ENCODE measurements at regions not wholly inside any gene's neighbourhood (a gene's known extent, or its start where the extent isn't known, plus 50 kb on each side); places are given as distances from the start of the nearest gene placed in this dataset.

DNA sequence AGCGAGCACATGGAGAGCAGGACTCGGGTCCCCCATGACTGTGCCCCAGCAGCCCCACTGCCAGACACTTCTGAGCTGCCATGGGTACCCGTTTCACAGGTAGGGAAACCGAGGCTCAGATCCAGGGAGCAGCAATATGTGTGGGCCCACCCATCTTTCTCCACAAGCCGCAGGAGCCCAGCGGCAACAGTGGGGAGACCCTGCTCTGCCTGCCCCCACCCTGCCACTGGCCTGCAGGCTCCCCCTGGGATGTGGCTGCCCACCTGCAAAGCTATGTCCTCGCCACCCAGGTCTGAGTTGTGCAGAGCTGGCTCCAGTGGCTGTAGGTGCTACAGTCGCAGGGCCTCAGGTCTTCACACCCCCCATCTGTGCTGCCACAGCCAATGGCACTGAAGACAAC, 50.6 kb upstream of the C1QTNF9B start:
- POLR2A ChIA-PET = no interaction called here
- no peak overlapping the region for H3K4me3 Mint-ChIP-seq
- ATAC-seq = no peak
- no peak overlapping the region for H3K27ac Mint-ChIP-seq
- DNase-seq = no peak
- H3K4me1 Mint-ChIP-seq = peaks cover 0 to 3% (median 0%) of the 10 kb centered on the region in 4 donors
- no peaks in the 10 kb centered on the region for H3K36me3 Mint-ChIP-seq
- H3K9me3 Mint-ChIP-seq = peaks cover 0 to 2% (median 0%) of the 10 kb centered on the region in 9 donors
- peaks cover 0 to 34% (median 17%) of the 10 kb centered on the region in 5 donors for H3K27me3 Mint-ChIP-seq

DNA sequence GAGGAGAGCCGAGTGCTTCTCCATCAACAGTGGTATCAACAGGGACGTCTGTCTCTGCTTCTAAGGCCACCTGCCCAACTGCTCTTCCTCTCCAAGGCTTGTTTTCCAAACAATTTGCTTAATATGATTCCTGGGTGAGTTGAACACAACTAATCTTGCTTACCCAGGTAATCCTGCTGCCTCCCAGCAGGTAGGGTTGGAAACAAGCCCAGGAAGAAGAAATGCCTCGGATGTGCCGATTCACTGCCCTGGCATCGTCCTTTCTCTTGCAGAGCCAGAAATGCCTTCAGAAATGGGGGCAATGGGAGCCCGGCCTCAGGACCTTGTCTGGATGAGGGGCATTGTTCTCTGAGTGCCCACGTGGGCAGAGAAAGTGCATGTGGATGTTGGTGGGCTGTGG, 51.9 kb upstream of the C1QTNF9B start:
- Mint-ChIP-seq H3K36me3 (no peaks in the 10 kb centered on the region), H3K27ac (no peak overlapping the region), H3K9me3 (peaks cover 0 to 2% (median 0%) of the 10 kb centered on the region in 9 donors), H3K4me3 (no peak overlapping the region), H3K27me3 (peaks cover 0 to 38% (median 22%) of the 10 kb centered on the region in 5 donors), H3K4me1 (peaks cover 0 to 3% (median 0%) of the 10 kb centered on the region in 4 donors)
- POLR2A ChIA-PET = no interaction called here
- ATAC-seq (no peak), DNase-seq (no peak)

DNA sequence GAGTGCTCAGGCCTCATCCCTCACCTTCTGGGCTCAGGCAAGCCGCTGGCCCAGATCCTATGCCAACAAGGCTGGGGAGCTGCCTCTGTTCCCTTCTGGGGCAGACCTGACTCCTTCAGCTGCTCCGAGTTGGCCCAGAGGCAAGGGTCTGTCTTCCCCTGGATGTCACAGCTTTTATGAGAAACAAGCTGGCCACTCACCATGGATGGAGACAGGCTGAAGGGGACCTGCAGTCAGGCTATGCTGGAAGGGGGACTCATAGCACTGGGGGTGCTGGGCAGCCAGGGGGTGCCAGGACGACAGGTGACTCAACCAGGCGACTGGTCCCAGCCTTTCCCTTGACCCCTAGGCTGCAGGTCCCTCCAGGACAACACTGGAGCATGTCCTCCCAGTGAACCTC, 52.4 kb upstream of the C1QTNF9B start:
- Mint-ChIP-seq H3K9me3 (peaks cover 0 to 2% (median 0%) of the 10 kb centered on the region in 9 donors), H3K27ac (no peak overlapping the region), H3K4me1 (peaks cover 0 to 3% (median 0%) of the 10 kb centered on the region in 4 donors), H3K4me3 (no peak overlapping the region), H3K36me3 (no peaks in the 10 kb centered on the region), H3K27me3 (peaks cover 0 to 41% (median 27%) of the 10 kb centered on the region in 5 donors)
- POLR2A ChIA-PET = no interaction called here
- no peak for DNase-seq
- no peak for ATAC-seq

DNA sequence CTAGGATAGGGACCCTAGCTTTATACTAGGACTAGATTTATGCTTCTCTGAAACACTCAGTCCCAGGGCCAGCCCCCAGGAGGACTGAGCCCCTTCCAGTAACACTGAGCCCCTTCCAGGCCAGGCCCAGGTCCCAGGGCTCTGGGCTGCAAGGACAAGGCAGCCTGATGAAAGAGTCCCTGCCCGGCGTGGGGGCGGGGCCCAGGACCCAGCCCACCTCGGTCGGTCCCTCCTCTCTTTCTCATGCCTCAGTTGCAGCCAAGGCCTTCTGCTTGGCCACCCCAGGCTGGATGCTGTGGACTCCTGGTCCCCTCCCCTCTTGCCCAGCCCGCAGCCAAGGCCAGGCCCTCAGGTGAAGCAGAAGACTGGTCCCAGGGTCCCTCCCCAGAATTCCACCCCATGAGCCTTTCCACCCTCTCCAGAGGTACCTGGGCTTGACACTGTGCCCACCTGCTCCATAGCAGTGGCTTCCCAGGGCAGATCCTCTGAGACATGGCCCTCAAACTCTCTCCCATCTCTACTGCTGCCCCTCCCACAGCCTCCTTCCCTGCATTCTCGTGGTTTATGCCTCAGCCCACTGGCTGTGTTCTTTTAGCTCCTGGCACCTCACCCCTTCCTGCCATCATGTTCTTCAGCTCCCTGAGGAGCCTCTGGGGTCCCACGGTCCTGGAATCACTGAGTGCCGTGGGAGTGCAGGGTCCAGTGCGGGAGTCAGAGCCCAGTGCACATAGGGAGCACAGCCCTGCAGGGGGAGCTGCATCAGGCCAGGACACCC, 53.6 kb upstream of the C1QTNF9B start:
- Mint-ChIP-seq H3K4me3 (no peak overlapping the region), H3K4me1 (peaks cover 0 to 5% (median 0%) of the 10 kb centered on the region in 4 donors), H3K27ac (peak overlapping the region in 1 of 10 donors; percentile 34), H3K27me3 (peaks cover 0 to 38% (median 33%) of the 10 kb centered on the region in 5 donors), H3K9me3 (peaks cover 0 to 2% (median 0%) of the 10 kb centered on the region in 9 donors), H3K36me3 (no peaks in the 10 kb centered on the region)
- no peak for ATAC-seq
- no peak for DNase-seq
- POLR2A ChIA-PET = no interaction called here

DNA sequence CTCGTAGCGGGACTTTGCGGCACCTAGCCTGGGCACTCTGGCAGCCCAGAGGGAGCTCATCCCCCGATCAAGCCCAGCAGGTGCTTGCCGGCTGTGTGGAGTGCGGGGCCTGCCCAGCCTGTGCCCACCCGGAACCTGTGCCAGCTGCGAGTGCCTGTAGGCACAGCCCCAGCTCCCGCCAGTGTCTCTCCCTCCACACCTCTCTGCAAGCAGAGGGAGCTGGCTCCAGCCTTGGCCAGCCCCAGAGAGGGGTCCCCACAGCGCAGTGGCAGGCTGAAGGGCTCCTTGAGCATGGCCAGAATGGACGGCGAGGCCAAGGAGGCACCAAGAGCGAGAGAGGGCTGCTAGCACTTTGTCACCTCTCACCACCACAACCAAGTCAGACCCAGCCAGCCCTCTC, 55.5 kb upstream of the C1QTNF9B start:
- no peak overlapping the region for H3K27ac Mint-ChIP-seq
- POLR2A ChIA-PET = no interaction called here
- DNase-seq (no peak), ATAC-seq (no peak)
- no peak overlapping the region for H3K4me3 Mint-ChIP-seq
- H3K9me3 Mint-ChIP-seq = no peaks in the 10 kb centered on the region
- H3K4me1 Mint-ChIP-seq = peaks cover 0 to 2% (median 0%) of the 10 kb centered on the region in 4 donors
- no peaks in the 10 kb centered on the region for H3K36me3 Mint-ChIP-seq
- peaks cover 0 to 20% (median 19%) of the 10 kb centered on the region in 5 donors for H3K27me3 Mint-ChIP-seq

DNA sequence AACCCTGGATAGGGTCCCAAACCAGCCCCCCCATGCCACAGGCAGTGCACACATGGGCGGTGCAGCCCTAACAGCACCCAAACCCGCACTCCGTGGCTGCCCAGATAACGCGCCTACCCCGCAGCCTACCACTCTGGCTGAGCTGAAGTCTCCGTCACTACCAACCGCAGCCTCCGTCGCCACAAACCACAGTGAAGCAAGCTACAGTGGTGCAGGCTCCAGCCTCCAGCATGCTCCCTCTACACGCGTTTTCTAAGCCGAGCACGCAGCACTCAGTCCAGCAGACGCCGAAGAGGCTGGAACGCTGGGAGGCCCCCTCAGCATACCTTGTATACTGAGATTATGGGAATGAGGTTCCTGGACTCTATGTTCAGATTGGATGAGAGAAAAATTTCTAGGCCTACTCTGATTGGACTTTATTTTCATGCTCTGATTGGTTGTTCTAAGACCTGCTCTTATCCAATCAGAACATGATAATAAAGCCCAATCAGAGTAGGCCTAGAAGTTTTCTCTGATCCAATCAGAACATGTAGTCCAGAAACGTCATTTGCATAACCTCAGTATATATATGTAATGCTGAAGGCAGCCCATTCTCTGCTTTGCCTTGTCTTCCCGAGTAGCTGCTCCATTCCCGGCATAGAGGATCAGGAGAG, 56.7 kb upstream of the C1QTNF9B start:
- DNase-seq (no peak), ATAC-seq (no peak)
- no peaks in the 10 kb centered on the region for H3K9me3 Mint-ChIP-seq
- peaks cover 0 to 2% (median 0%) of the 10 kb centered on the region in 4 donors for H3K4me1 Mint-ChIP-seq
- H3K4me3 Mint-ChIP-seq = peak overlapping the region in 1 of 10 donors; percentile 70
- no peaks in the 10 kb centered on the region for H3K36me3 Mint-ChIP-seq
- POLR2A ChIA-PET = no interaction called here
- no peak overlapping the region for H3K27ac Mint-ChIP-seq
- H3K27me3 Mint-ChIP-seq = peaks cover 0 to 20% (median 19%) of the 10 kb centered on the region in 5 donors

DNA sequence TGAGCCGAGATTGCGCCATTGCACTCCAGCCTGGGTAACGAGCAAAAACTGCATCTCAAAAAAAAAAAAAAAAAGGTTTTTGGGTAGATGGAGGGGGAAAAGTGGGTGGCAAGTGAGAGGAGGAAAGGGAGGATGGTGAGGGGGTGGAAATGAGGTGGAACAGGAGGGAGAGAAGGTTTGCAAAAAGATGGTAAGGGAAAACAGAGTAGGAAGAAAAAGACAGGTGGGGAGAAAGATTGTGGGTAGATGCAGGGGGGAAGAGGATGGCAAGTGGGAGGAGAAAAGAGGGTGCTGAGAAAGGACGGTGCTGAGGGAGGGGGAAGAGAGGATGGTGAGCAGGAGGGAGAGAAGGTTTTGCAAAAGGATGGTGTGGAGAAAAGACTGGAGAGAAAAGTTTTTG, 57.8 kb upstream of the C1QTNF9B start:
- no peak for DNase-seq
- Mint-ChIP-seq H3K27ac (no peak overlapping the region), H3K36me3 (no peaks in the 10 kb centered on the region), H3K4me3 (no peak overlapping the region), H3K27me3 (peaks cover 0 to 20% (median 12%) of the 10 kb centered on the region in 5 donors), H3K4me1 (peaks cover 0 to 2% (median 0%) of the 10 kb centered on the region in 4 donors), H3K9me3 (no peaks in the 10 kb centered on the region)
- POLR2A ChIA-PET = no interaction called here
- ATAC-seq = no peak

DNA sequence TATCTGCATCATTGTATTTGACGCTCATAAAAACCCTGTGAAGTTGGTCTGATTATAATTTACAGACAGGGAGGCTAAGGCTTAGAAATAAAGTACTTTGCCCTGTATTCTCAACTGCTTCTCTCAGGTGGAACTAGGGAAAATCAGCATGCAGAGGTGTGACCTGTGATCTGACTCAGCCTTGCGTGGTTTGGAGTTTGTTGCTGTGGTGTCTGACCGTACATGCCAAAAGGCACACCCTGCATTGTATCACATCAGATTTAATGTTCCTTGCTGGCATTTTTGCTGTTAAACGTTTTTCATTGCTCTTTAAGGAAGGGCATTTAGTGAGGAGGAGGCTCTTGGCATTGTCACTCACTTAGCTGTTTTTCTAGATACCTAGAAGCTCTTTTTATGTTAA, 58.8 kb upstream of the C1QTNF9B start:
- no peaks in the 10 kb centered on the region for H3K36me3 Mint-ChIP-seq

DNA sequence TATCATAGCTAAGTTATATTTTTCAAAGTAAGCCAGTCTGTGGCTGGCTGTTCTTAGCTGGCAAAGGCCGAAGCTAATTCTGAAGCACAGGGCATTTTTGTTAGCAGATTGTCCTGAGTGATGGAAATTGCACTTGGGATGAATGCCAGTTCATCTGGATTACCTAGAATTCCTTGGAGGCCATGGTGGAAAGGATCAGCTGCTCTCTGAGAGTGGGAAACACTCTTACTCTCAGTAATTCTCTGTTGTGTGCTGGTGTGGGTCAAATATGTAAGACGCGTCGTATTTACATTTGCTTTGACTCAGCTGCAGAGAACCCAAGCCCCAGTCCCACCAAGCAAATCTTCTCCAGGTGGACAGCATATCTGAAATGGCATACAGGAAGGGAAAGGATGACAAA, 60.7 kb upstream of the C1QTNF9B start:
- Mint-ChIP-seq H3K36me3 (no peaks in the 10 kb centered on the region), H3K27me3 (peaks cover 0 to 19% (median 7%) of the 10 kb centered on the region in 5 donors)
- POLR2A ChIA-PET = no interaction called here

More for the DNA sequence above, 58.8 kb upstream of the C1QTNF9B start:
- H3K4me3 Mint-ChIP-seq = no peak overlapping the region
- H3K9me3 Mint-ChIP-seq = no peaks in the 10 kb centered on the region
- peaks cover 0 to 19% (median 10%) of the 10 kb centered on the region in 5 donors for H3K27me3 Mint-ChIP-seq
- POLR2A ChIA-PET = no interaction called here
- no peak for ATAC-seq
- H3K27ac Mint-ChIP-seq = no peak overlapping the region
- H3K4me1 Mint-ChIP-seq = peaks cover 0 to 2% (median 0%) of the 10 kb centered on the region in 4 donors
- DNase-seq = no peak

DNA sequence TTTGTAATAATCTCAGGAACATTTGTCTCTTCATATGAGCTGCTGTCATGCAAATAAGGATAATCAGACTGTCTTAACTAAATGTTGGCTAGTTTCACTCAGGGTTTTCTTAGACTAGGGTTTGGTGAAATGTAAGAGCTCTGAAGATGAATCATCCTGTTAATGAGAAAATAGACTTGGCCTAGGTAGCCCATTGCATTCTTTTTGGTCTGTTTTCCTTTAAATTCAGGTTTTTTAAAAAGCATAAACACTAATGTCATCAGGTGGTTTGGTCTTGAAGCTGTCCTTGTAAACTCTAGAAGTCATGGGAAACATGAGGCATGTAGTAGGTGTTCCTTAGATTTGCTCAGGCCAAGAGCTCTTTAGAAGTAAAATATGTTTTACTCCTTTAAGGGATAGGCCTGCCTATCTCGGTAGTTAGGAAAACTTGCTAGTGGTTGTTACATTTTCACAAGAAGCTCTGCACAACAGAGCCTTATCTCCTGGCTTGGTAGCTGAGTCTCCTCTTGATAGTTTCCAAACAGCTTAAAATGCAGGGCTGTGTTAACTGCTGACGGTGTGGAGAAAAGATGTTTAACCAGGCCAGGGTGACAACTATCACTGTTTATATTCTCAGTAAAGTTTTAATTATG, 62.0 kb upstream of the C1QTNF9B start:
- peaks cover 0 to 2% (median 0%) of the 10 kb centered on the region in 4 donors for H3K4me1 Mint-ChIP-seq
- POLR2A ChIA-PET = no interaction called here
- H3K36me3 Mint-ChIP-seq = no peaks in the 10 kb centered on the region
- ATAC-seq (no peak), DNase-seq (no peak)
- no peak overlapping the region for H3K27ac Mint-ChIP-seq
- peaks cover 0 to 13% (median 3%) of the 10 kb centered on the region in 5 donors for H3K27me3 Mint-ChIP-seq
- H3K9me3 Mint-ChIP-seq = no peaks in the 10 kb centered on the region
- H3K4me3 Mint-ChIP-seq = no peak overlapping the region

More for the DNA sequence above, 60.7 kb upstream of the C1QTNF9B start:
- no peaks in the 10 kb centered on the region for H3K9me3 Mint-ChIP-seq
- ATAC-seq (no peak), DNase-seq (no peak)
- no peak overlapping the region for H3K27ac Mint-ChIP-seq
- H3K4me3 Mint-ChIP-seq = no peak overlapping the region
- peaks cover 0 to 2% (median 0%) of the 10 kb centered on the region in 4 donors for H3K4me1 Mint-ChIP-seq

DNA sequence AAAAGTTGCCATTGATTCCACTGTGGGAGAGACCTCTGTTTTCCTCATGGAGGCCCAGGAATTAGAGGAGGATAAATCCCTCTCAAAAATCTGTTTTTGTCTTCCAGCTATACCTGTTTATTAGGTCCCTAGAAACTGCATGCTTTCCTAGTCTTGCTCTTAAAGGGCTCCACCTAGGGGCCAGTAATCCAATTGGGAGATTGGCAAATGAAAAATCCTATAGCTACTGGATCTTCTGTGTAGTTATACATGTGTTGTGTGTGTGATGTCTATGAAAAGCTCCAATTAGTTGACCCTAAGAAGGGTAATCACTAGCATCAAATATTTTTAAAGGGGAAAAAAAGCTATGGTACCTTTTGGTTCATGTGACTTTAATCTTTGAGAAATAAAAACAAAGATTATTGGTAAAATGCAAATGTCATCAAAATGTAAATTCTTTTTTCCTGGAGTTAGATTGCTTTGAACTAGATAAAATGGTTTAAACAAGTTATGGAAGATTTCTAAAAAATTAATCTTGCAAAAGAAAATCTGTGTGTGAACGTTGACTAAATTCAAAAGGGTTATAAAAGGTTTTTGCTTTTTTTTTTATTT, 63.4 kb upstream of the C1QTNF9B start:
- POLR2A ChIA-PET = no interaction called here
- Mint-ChIP-seq H3K36me3 (no peaks in the 10 kb centered on the region), H3K27ac (no peak overlapping the region), H3K4me1 (peaks cover 0 to 2% (median 0%) of the 10 kb centered on the region in 4 donors), H3K27me3 (peaks cover 0 to 2% (median 0%) of the 10 kb centered on the region in 5 donors), H3K9me3 (no peaks in the 10 kb centered on the region), H3K4me3 (no peak overlapping the region)
- ATAC-seq = peak in 1 of 2 donors; percentile 46
- DNase-seq = peak in 1 of 10 donors; percentile 20

DNA sequence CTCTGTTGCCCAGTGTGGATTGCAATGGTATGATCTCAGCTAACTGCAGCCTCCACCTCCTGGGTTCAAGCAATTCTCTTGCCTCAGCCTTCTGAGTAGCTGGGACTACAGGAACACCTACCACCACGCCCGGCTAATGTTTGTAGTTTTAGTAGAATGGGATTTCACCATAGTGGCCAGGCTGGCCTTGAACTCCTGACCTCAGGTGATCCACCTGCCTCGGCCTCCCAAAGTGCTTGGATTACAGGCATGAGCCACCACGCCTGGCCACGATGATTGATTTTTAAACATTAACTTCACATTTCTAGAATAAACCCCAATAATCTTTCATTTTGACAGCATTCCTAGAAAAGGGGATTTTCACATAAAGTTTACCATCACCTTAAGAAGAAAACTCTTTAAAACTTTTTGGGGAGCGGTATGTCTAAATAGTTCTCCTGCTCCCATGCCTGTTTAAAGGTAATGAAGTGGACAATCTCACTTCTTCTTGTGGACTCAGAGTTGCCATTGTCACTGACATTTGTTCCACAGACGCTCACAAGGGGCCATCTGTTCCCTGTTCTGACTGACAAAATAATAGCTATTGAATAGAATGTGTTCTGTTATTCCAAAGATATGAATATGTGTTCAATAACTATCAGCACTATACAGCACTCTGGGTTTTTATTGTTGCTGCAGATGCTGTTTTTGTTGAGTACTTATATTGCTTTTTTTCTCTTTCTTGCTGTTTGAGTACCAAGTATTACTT, 66.1 kb upstream of the C1QTNF9B start:
- no peak overlapping the region for H3K27ac Mint-ChIP-seq
- H3K4me3 Mint-ChIP-seq = no peak overlapping the region
- H3K4me1 Mint-ChIP-seq = peaks cover 10 to 17% (median 14%) of the 10 kb centered on the region in 4 donors
- ATAC-seq (no peak), DNase-seq (no peak)
- H3K36me3 Mint-ChIP-seq = no peaks in the 10 kb centered on the region
- no peaks in the 10 kb centered on the region for H3K27me3 Mint-ChIP-seq
- POLR2A ChIA-PET = no interaction called here
- H3K9me3 Mint-ChIP-seq = no peaks in the 10 kb centered on the region
